NCI-H128 (cell line): ENCODE measurements at regions not wholly inside any gene's neighbourhood (a gene's known extent, or its start where the extent isn't known, plus 50 kb on each side); places are given as distances from the start of the nearest gene placed in this dataset.

Experiments
- DNase-seq: peaks from one replicate; lab custom pipeline; 2025; ENCODE audit not compliant: unreplicated experiment; lab: John Stamatoyannopoulos, UW

- no peak for DNase-seq
These were observed 69.8 kb upstream of the RAI2 start for GRCh38 chrX:17930850-17931249.

- no peak for DNase-seq
These were observed 62.4 kb upstream of the RAI2 start for GRCh38 chrX:17923546-17923945.

- DNase-seq: peak; percentile 25
These were observed 61.2 kb upstream of the RAI2 start for GRCh38 chrX:17922303-17922702.

GRCh38 chrX:17919896-17920446 is 58.9 kb upstream of the RAI2 start:
- no peak for DNase-seq

GRCh38 chrX:17917945-17918577 is 57.0 kb upstream of the RAI2 start:
- no peak for DNase-seq

- no peak for DNase-seq
These were observed 52.7 kb upstream of the RAI2 start for GRCh38 chrX:17913801-17914200.
